Sigmoid colon (tissue), 6 donors: ENCODE measurements at regions not wholly inside any gene's neighbourhood (a gene's known extent, or its start where the extent isn't known, plus 50 kb on each side); places are given as distances from the start of the nearest gene placed in this dataset.

Experiments
- DNase-seq: peaks from one replicate; pipeline ENCODE4 v3.0.0-alpha.2; 2019
- H3K27ac ChIP-seq, 4 donors: fragments of 200-600 bp; sonication (generic); one replicate each; pipeline ENCODE4 v1.5.1; 2016 to 2019; ENCODE audit warnings: mild to moderate bottlenecking in 1 of 4
- H3K27me3 ChIP-seq, 3 donors: fragments of 200-600 bp; sonication (generic); one replicate each; pipeline ENCODE4 v1.5.1; 2019; ENCODE audit warnings: mild to moderate bottlenecking in 1 of 3
- H3K36me3 ChIP-seq, 4 donors: fragments of 200-600 bp; sonication (generic); one replicate each; pipeline ENCODE4 v1.5.1; 2016 to 2019
- H3K4me1 ChIP-seq, 4 donors: fragments of 200-600 bp; sonication (generic); one replicate each; pipeline ENCODE4 v1.5.1; 2017 to 2019
- H3K4me3 ChIP-seq, 4 donors: fragments of 200-600 bp; sonication (generic); one replicate each; pipeline ENCODE4 v1.5.1; 2017 to 2019; ENCODE audit warnings: mild to moderate bottlenecking in 2 of 4, moderate library complexity in 1 of 4
- H3K9me3 ChIP-seq, 4 donors: fragments of 200-600 bp in 3 of 4; sonication (generic) in 3 of 4; one replicate each; pipeline versions ENCODE4 v1.5.1 to v1.6.1; 2013 to 2019
- EP300 ChIP-seq, 4 donors: sonication (generic); formaldehyde crosslinking; IDR thresholded peaks; one replicate each; pipeline ENCODE4 v1.6.1; 2017; ENCODE audit warnings: antibody characterized with exemption in 4 of 4
- POLR2A ChIP-seq, 2 donors: fragments of 450-650 bp; IDR thresholded peaks; one replicate each; pipeline ENCODE4 v1.6.1; 2016; ENCODE audit warnings: antibody characterized with exemption in 2 of 2, mild to moderate bottlenecking in 2 of 2, moderate library complexity in 2 of 2
- POLR2AphosphoS5 ChIP-seq, 4 donors: sonication (generic); formaldehyde crosslinking; IDR thresholded peaks; one replicate each; pipeline ENCODE4 v1.6.1; 2017; ENCODE audit warnings: antibody characterized with exemption in 4 of 4
- WGBS, 2 donors: extraction: QIAGEN DNeasy Blood & Tissue Kit; methylation state at CpG; one replicate each; pipeline ENCODE4 v1.1.7; 2013; 5-methylcytosine and 5-hydroxymethylcytosine counted together
- intact Hi-C: fragments of 100-400 bp; cut with DNase I; formaldehyde crosslinking; loops from one replicate; pipeline ENCODE4 v1.15.1; 2023
- TF ChIP-seq, protein P1 (sequence below), 4 experiments: fragments of 450-650 bp in 3 of 4; fragments of 200-600 bp in 1 of 4; IDR thresholded peaks; one replicate each; pipeline ENCODE4 v1.5.1; 2016 to 2019; ENCODE audit warnings: antibody characterized with exemption in 4 of 4, mild to moderate bottlenecking in 3 of 4, moderate library complexity in 2 of 4
- donor health status: healthy with polysubstance abuse.
- donor health status: healthy.

DNA sequence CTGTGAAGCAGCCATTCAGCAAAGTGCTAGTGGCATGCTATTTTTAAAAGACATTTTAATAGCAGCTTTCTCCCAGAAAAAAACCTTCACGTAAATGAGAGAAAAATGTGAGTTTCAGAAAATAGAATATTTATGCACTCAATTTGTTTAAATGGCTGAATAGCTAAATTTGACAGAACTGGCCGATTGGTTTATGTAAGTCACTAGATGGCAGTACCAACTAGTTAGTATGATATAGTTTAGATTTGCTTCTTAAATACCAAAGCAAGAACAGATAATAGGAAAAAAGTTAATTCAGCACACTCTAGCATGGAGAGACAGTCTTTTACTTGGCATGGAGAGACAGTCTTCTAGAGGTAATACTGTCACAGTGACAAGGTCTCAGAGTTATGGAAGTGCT lies 250.1 kb downstream of the SNCA start:
- no peak overlapping the region for H3K27ac ChIP-seq
- peaks cover 0 to 7% (median 0%) of the 10 kb centered on the region in 4 donors for H3K4me1 ChIP-seq
- no peaks in the 10 kb centered on the region for H3K9me3 ChIP-seq
- DNase-seq: no peak
- 49 to 69% methylated on average over 2 of the region's 2 CpGs for WGBS, 2 donors
- no peaks in the 10 kb centered on the region for H3K36me3 ChIP-seq
- no peak overlapping the region for H3K4me3 ChIP-seq
- intact Hi-C loops: loop anchor here (5.0 kb wide), 1 partner anchor 315 kb away; no protein-coding TSS in a partner anchor
- TF ChIP-seq, protein P1, sequence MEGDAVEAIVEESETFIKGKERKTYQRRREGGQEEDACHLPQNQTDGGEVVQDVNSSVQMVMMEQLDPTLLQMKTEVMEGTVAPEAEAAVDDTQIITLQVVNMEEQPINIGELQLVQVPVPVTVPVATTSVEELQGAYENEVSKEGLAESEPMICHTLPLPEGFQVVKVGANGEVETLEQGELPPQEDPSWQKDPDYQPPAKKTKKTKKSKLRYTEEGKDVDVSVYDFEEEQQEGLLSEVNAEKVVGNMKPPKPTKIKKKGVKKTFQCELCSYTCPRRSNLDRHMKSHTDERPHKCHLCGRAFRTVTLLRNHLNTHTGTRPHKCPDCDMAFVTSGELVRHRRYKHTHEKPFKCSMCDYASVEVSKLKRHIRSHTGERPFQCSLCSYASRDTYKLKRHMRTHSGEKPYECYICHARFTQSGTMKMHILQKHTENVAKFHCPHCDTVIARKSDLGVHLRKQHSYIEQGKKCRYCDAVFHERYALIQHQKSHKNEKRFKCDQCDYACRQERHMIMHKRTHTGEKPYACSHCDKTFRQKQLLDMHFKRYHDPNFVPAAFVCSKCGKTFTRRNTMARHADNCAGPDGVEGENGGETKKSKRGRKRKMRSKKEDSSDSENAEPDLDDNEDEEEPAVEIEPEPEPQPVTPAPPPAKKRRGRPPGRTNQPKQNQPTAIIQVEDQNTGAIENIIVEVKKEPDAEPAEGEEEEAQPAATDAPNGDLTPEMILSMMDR (IDR thresholded peaks at IDR 0.05): no peak
- TF ChIP-seq EP300 (IDR thresholded peaks at IDR 0.05): no peak
- TF ChIP-seq POLR2AphosphoS5 (IDR thresholded peaks at IDR 0.05): no peak
- TF ChIP-seq POLR2A (IDR thresholded peaks at IDR 0.05): no peak
- H3K27me3 ChIP-seq: no peaks in the 10 kb centered on the region

DNA sequence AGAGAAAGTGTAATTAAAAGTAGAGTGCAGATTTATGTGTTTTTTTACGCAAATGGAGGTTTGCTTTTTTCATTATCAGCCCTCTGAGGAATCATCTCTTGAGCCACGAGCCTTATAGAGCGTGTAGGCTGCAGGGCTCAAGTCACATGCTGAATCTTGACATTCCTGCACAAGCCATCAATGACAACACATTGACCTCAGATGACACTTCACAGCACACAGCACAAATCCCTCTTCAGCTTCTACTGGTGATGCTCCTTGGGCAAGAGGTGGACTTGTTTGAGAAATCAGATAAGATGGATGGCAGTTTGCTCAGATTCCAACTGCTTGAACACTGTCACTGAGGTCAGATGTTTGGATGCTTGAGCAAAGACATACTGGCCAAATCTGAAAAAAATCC lies 250.6 kb downstream of the SNCA start:
- Histone ChIP-seq H3K36me3 (no peaks in the 10 kb centered on the region), H3K9me3 (no peaks in the 10 kb centered on the region), H3K4me1 (peaks cover 0 to 7% (median 0%) of the 10 kb centered on the region in 4 donors), H3K27me3 (no peaks in the 10 kb centered on the region), H3K4me3 (no peak overlapping the region), H3K27ac (no peak overlapping the region)
- TF ChIP-seq POLR2A (IDR thresholded peaks at IDR 0.05) (no peak), EP300 (IDR thresholded peaks at IDR 0.05) (no peak), POLR2AphosphoS5 (IDR thresholded peaks at IDR 0.05) (no peak)
- TF ChIP-seq, protein P1 (IDR thresholded peaks at IDR 0.05): no peak
- DNase-seq: no peak
- WGBS, 2 donors: 74 to 85% methylated on average over 3 of the region's 3 CpGs
- intact Hi-C loops: loop anchor here (5.0 kb wide), 1 partner anchor 316 kb away; no protein-coding TSS in a partner anchor

DNA sequence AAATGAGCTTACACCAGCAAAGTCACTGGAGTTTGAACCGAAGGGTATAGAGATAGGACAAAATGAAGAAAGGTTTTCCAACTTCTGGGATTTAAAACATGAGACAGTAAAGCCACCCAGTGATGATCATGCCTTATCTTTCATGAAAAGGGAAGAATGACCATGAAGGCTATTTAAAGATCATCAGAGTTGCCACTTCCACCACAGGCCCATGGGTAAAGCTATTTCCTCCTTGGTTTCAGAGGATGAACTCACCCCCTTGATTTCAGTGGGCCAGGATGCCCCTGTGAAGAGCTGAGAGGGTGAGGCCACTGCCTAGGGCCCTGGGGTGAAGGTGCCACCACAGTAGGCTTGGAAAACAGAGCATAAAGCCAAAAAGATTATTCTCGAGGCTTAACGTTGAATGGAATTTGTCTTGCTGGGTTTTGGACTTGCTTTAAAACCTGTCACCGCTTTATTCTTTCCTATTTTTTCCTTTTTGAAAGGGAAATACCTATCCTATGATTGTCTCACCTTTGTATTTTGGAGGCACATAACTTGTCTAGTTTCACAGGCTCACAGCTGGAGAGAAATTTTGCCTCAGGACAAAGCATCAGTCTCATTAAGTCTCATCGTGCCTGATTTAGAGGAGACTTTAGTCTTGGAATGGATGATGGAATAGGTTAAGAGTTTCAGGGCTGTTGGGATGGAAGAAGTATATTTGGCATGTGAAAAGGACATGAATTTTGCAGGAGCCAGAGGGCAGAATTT lies 254.0 kb downstream of the SNCA start:
- intact Hi-C loops: no loop called here
- WGBS, 2 donors: 93% methylated on average over 5 of the region's 5 CpGs
- H3K9me3 ChIP-seq: no peaks in the 10 kb centered on the region
- H3K27me3 ChIP-seq: no peaks in the 10 kb centered on the region
- H3K27ac ChIP-seq: no peak overlapping the region
- H3K4me1 ChIP-seq: no peaks in the 10 kb centered on the region
- H3K4me3 ChIP-seq: no peak overlapping the region
- TF ChIP-seq POLR2AphosphoS5 (IDR thresholded peaks at IDR 0.05) (no peak), POLR2A (IDR thresholded peaks at IDR 0.05) (no peak), EP300 (IDR thresholded peaks at IDR 0.05) (no peak)
- TF ChIP-seq, protein P1 (IDR thresholded peaks at IDR 0.05): no peak
- no peak for DNase-seq
- H3K36me3 ChIP-seq: no peaks in the 10 kb centered on the region

DNA sequence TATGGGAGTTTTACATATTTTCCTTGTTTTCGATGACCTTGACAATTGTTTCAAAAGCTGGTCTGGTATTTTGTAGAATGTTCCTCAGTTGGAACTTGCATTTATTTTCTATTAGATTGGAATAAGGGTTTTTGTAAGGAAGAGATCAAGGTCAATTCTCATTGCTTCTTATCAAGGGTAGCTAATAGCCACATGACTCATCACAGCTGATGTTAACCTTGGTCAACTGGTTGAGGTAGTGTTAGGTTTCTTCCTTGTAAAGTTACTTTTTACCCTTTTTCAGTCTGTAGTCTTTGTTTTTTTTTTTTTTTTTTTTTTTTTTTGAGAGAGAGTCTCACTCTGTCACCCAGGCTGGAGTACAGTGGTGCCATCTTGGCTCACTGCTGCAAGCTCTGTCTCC lies 257.2 kb downstream of the SNCA start:
- H3K27ac ChIP-seq: no peak overlapping the region
- H3K4me3 ChIP-seq: no peak overlapping the region
- no peaks in the 10 kb centered on the region for H3K27me3 ChIP-seq
- no peaks in the 10 kb centered on the region for H3K9me3 ChIP-seq
- TF ChIP-seq POLR2AphosphoS5 (IDR thresholded peaks at IDR 0.05) (no peak), POLR2A (IDR thresholded peaks at IDR 0.05) (no peak), EP300 (IDR thresholded peaks at IDR 0.05) (no peak)
- TF ChIP-seq, protein P1 (IDR thresholded peaks at IDR 0.05): no peak
- no peaks in the 10 kb centered on the region for H3K36me3 ChIP-seq
- 0% methylated on average over 1 of the region's 1 CpG for WGBS, 2 donors
- no peak for DNase-seq
- intact Hi-C loops: no loop called here
- H3K4me1 ChIP-seq: no peaks in the 10 kb centered on the region

DNA sequence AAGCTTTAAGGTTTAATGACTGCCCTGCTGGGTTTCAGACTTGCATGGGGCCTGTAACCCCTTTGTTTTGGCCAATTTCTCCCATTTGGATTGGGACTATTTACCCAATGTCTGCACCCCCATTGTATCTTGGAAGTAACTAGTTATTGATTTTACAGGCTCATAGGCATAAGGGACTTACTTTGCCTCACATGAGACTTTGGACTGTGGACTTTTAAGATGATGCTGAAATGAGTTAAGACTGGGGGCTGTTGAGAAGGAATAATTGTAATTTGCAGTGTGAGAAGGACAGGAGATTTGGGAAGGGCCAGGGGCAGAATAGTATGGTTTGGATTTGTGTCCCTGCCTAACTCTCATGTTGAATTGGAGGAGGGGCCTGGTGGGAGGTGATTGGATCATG lies 260.7 kb downstream of the SNCA start:
- H3K27me3 ChIP-seq: no peaks in the 10 kb centered on the region
- no peaks in the 10 kb centered on the region for H3K36me3 ChIP-seq
- no peaks in the 10 kb centered on the region for H3K9me3 ChIP-seq
- H3K4me3 ChIP-seq: no peak overlapping the region
- no peak for DNase-seq
- intact Hi-C loops: no loop called here
- no peak overlapping the region for H3K27ac ChIP-seq
- no peaks in the 10 kb centered on the region for H3K4me1 ChIP-seq
- TF ChIP-seq POLR2A (IDR thresholded peaks at IDR 0.05): no peak
- TF ChIP-seq, protein P1 (IDR thresholded peaks at IDR 0.05): no peak
- no peak for TF ChIP-seq POLR2AphosphoS5 (IDR thresholded peaks at IDR 0.05)
- TF ChIP-seq EP300 (IDR thresholded peaks at IDR 0.05): no peak
